ENCODE measurements at regions not wholly inside any gene's neighbourhood (a gene's known extent, or its start where the extent isn't known, plus 50 kb on each side); places are given as distances from the start of the nearest gene placed in this dataset.

DNA sequence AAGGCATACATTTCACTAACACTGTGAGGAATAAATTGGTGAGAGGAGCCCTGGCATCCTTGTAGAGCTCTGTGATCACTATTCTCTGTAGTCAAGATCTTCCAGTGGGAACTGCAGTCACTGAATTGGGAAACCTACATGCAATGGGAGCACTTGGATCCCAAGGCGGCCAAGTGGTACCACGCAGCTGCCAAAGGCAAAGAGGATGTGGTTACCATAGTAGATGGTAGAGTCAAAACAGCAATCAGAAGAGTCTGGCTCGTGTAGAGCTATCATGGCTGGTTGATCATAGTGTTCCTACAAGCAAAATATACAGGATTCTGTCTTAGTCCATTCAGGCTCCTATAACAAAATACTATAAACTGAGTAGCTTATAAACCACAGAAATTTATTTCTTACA, 849.7 kb downstream of the ROBO2 start:
- Mint-ChIP-seq H3K9me3 (peaks cover 3% of the 10 kb centered on the region), H3K36me3 (ENCODE audit: low read depth) (no peaks in the 10 kb centered on the region), H3K27ac (ENCODE audit: unreplicated experiment) (no peak overlapping the region), H3K4me3 (no peak overlapping the region), H3K27me3 (ENCODE audit: low read depth) (no peaks in the 10 kb centered on the region), H3K4me1 (no peaks in the 10 kb centered on the region)
- TF ChIP-seq, protein P1, sequence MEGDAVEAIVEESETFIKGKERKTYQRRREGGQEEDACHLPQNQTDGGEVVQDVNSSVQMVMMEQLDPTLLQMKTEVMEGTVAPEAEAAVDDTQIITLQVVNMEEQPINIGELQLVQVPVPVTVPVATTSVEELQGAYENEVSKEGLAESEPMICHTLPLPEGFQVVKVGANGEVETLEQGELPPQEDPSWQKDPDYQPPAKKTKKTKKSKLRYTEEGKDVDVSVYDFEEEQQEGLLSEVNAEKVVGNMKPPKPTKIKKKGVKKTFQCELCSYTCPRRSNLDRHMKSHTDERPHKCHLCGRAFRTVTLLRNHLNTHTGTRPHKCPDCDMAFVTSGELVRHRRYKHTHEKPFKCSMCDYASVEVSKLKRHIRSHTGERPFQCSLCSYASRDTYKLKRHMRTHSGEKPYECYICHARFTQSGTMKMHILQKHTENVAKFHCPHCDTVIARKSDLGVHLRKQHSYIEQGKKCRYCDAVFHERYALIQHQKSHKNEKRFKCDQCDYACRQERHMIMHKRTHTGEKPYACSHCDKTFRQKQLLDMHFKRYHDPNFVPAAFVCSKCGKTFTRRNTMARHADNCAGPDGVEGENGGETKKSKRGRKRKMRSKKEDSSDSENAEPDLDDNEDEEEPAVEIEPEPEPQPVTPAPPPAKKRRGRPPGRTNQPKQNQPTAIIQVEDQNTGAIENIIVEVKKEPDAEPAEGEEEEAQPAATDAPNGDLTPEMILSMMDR (conservative IDR thresholded peaks at IDR 0.05), result no peak
- no peak for DNase-seq (ENCODE audit: low read depth, low spot score)

GRCh38 chr3:77898621-77899020, 858.7 kb downstream of the ROBO2 start:
- Mint-ChIP-seq H3K27ac (ENCODE audit: unreplicated experiment) (no peak overlapping the region), H3K4me3 (no peak overlapping the region), H3K27me3 (ENCODE audit: low read depth) (no peaks in the 10 kb centered on the region), H3K4me1 (no peaks in the 10 kb centered on the region), H3K36me3 (ENCODE audit: low read depth) (peaks cover 3% of the 10 kb centered on the region), H3K9me3 (peaks cover 13% of the 10 kb centered on the region)
- no peak for DNase-seq (ENCODE audit: low read depth, low spot score)
- TF ChIP-seq, protein P1 (conservative IDR thresholded peaks at IDR 0.05), result no peak

DNA sequence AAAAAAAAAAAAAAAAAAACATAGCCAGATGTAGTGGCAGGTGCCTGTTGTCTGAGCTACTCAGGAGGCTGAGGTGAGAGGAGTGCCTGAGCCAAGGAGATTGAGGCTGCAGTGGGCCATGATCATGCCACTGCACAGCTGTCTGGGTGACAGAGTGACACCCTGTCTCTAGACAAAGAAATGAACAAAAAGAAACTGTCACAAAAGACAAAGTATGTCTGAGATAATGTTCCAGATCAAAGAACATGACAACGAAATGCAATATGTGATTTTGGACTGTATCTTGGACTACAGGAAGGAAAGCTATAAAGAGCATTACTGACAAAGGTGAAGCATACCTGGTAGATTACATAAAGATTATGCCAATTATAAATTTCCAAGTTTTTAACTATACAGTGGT, 862.8 kb downstream of the ROBO2 start:
- H3K27ac Mint-ChIP-seq (ENCODE audit: unreplicated experiment), result no peak overlapping the region
- H3K36me3 Mint-ChIP-seq (ENCODE audit: low read depth), result peaks cover 2% of the 10 kb centered on the region
- TF ChIP-seq, protein P1 (conservative IDR thresholded peaks at IDR 0.05), result no peak
- H3K4me1 Mint-ChIP-seq, result no peaks in the 10 kb centered on the region
- H3K9me3 Mint-ChIP-seq, result peaks cover 8% of the 10 kb centered on the region
- no peaks in the 10 kb centered on the region for H3K27me3 Mint-ChIP-seq (ENCODE audit: low read depth)
- H3K4me3 Mint-ChIP-seq, result no peak overlapping the region
- no peak for DNase-seq (ENCODE audit: low read depth, low spot score)

- DNase-seq (ENCODE audit: low read depth, low spot score), result no peak
- H3K27ac Mint-ChIP-seq (ENCODE audit: unreplicated experiment), result no peak overlapping the region
- peaks cover 2% of the 10 kb centered on the region for H3K9me3 Mint-ChIP-seq
- H3K4me3 Mint-ChIP-seq, result no peak overlapping the region
- no peaks in the 10 kb centered on the region for H3K27me3 Mint-ChIP-seq (ENCODE audit: low read depth)
- H3K36me3 Mint-ChIP-seq (ENCODE audit: low read depth), result no peaks in the 10 kb centered on the region
- H3K4me1 Mint-ChIP-seq, result no peaks in the 10 kb centered on the region
- TF ChIP-seq, protein P1 (conservative IDR thresholded peaks at IDR 0.05), result no peak
Observed at GRCh38 chr3:77906102-77906709, 866.3 kb downstream of the ROBO2 start.

GRCh38 chr3:77913524-77914174, 873.8 kb downstream of the ROBO2 start:
- no peak overlapping the region for H3K27ac Mint-ChIP-seq (ENCODE audit: unreplicated experiment)
- H3K36me3 Mint-ChIP-seq (ENCODE audit: low read depth), result no peaks in the 10 kb centered on the region

More at GRCh38 chr3:77913524-77914174, 873.8 kb downstream of the ROBO2 start:
- Mint-ChIP-seq H3K4me3 (no peak overlapping the region), H3K27me3 (ENCODE audit: low read depth) (no peaks in the 10 kb centered on the region), H3K4me1 (no peaks in the 10 kb centered on the region), H3K9me3 (peaks cover 5% of the 10 kb centered on the region)
- DNase-seq (ENCODE audit: low read depth, low spot score), result no peak
- TF ChIP-seq, protein P1 (conservative IDR thresholded peaks at IDR 0.05), result no peak

Data from neural crest cell (in vitro differentiated cells).